Neural cell (in vitro differentiated cells): ENCODE measurements at regions not wholly inside any gene's neighbourhood (a gene's known extent, or its start where the extent isn't known, plus 50 kb on each side); places are given as distances from the start of the nearest gene placed in this dataset.

Source experiments
- H2AFZ ChIP-seq: fragments of 200-600, 300-800 bp; sonication (generic), shearing (Covaris generic); 2 replicates; pipeline ENCODE4 v1.6.0; 2014; ENCODE audit warnings: low read depth, mild to moderate bottlenecking, antibody characterized with exemption, low read length, moderate library complexity
- H3F3A ChIP-seq: fragments of 200-600 bp; shearing (Covaris generic); 2 replicates; pipeline ENCODE4 v1.6.1; 2016; ENCODE audit warnings: mild to moderate bottlenecking, moderate library complexity, mixed read lengths, antibody characterized with exemption, low read length; ENCODE audit not compliant: insufficient read depth, poor library complexity, severe bottlenecking
- H3K27ac ChIP-seq: fragments of 200-600, 300-800 bp; sonication (generic), shearing (Covaris generic); 2 replicates; pipeline ENCODE4 v1.5.1; 2014; ENCODE audit warnings: mild to moderate bottlenecking, low read length, moderate library complexity
- H3K27me3 ChIP-seq: fragments of 300-800, 200-600 bp; sonication (generic), shearing (Covaris generic); 2 replicates; pipeline ENCODE4 v1.6.0; 2014; ENCODE audit warnings: mild to moderate bottlenecking, low read depth, low read length, moderate library complexity; ENCODE audit not compliant: insufficient read depth
- H3K36me3 ChIP-seq: fragments of 300-800, 200-600 bp; sonication (generic), shearing (Covaris generic); 2 replicates; pipeline ENCODE4 v1.5.1; 2014; ENCODE audit warnings: mild to moderate bottlenecking, antibody characterized with exemption, low read length, moderate library complexity; ENCODE audit not compliant: insufficient read depth
- H3K4me2 ChIP-seq: fragments of 300-800, 200-600 bp; sonication (generic), shearing (Covaris generic); 2 replicates; pipeline ENCODE4 v1.6.0; 2014; ENCODE audit warnings: mild to moderate bottlenecking, low read length
- H3K4me3 ChIP-seq: fragments of 300-800, 200-600 bp; sonication (generic), shearing (Covaris generic); 2 replicates; pipeline ENCODE4 v1.5.1; 2014; ENCODE audit warnings: mild to moderate bottlenecking, low read length, moderate library complexity
- H3K79me2 ChIP-seq: fragments of 200-600 bp; shearing (Covaris generic); replicated peaks from 2 replicates; pipeline ENCODE4 v1.6.0; 2014; ENCODE audit warnings: mild to moderate bottlenecking, low read length, moderate library complexity; ENCODE audit not compliant: insufficient read depth
- H3K9ac ChIP-seq: fragments of 300-800, 200-600 bp; sonication (generic), shearing (Covaris generic); 2 replicates; pipeline ENCODE4 v1.6.1; 2016; ENCODE audit warnings: mild to moderate bottlenecking, low read length, mixed read lengths
- H3K9me2 ChIP-seq: fragments of 200-600 bp; shearing (Covaris generic); 2 replicates; pipeline ENCODE4 v1.6.1; 2016; ENCODE audit warnings: mild to moderate bottlenecking, low read length, mixed read lengths; ENCODE audit not compliant: insufficient read depth
- H3K9me3 ChIP-seq: fragments of 200-600, 300-800 bp; sonication (generic), shearing (Covaris generic); 2 replicates; pipeline ENCODE4 v1.6.1; 2016; ENCODE audit warnings: mild to moderate bottlenecking, mixed run types, low read length, moderate library complexity, mixed read lengths
- H4K20me1 ChIP-seq: fragments of 200-600 bp; shearing (Covaris generic); 2 replicates; pipeline ENCODE4 v1.6.1; 2016; ENCODE audit warnings: mild to moderate bottlenecking, mixed run types; ENCODE audit not compliant: insufficient read depth
- CTCF ChIP-seq: fragments of 450-650 bp; IDR thresholded peaks from 2 replicates; pipeline ENCODE4 v1.5.1; 2014; ENCODE audit warnings: antibody characterized with exemption, mild to moderate bottlenecking, moderate library complexity; ENCODE audit not compliant: poor library complexity, severe bottlenecking
- EP300 ChIP-seq: fragments of 450-650 bp; conservative IDR thresholded peaks from 2 replicates; pipeline ENCODE4 v1.6.1; 2014; ENCODE audit warnings: antibody characterized with exemption, mild to moderate bottlenecking, moderate library complexity; ENCODE audit not compliant: poor library complexity, severe bottlenecking
- EZH2 ChIP-seq: fragments of 200-600, 300-800 bp; shearing (Covaris generic), sonication (generic); IDR thresholded peaks from 2 replicates; pipeline ENCODE4 v1.6.1; 2014; ENCODE audit warnings: antibody characterized with exemption, low read length, borderline replicate concordance, mild to moderate bottlenecking; ENCODE audit not compliant: insufficient read depth, poor library complexity, severe bottlenecking
- MXI1 ChIP-seq: fragments of 450-650 bp; conservative IDR thresholded peaks from 2 replicates; pipeline ENCODE4 v1.6.1; 2014; ENCODE audit warnings: antibody characterized with exemption, mild to moderate bottlenecking; ENCODE audit not compliant: poor library complexity, severe bottlenecking
- POLR2AphosphoS5 ChIP-seq: IDR thresholded peaks from 2 replicates; pipeline ENCODE4 v1.6.1; 2012
- RAD21 ChIP-seq: fragments of 450-650 bp; conservative IDR thresholded peaks from 2 replicates; pipeline ENCODE4 v1.6.1; 2014; ENCODE audit warnings: antibody characterized with exemption, mild to moderate bottlenecking, moderate library complexity
- REST ChIP-seq: IDR thresholded peaks from 2 replicates; pipeline ENCODE4 v1.6.1; 2012; ENCODE audit warnings: borderline replicate concordance
- SMC3 ChIP-seq: fragments of 450-650 bp; conservative IDR thresholded peaks from 2 replicates; pipeline ENCODE4 v1.6.1; 2014; ENCODE audit warnings: antibody characterized with exemption, mild to moderate bottlenecking, moderate library complexity; ENCODE audit not compliant: poor library complexity
- TAF1 ChIP-seq: IDR thresholded peaks from 2 replicates; pipeline ENCODE4 v1.6.1; 2012; ENCODE audit warnings: low read depth

- no peaks in the 10 kb centered on the region for H3K9me2 ChIP-seq
- no peaks in the 10 kb centered on the region for H3K9me3 ChIP-seq
- H3K27me3 ChIP-seq: peaks cover 52% of the 10 kb centered on the region
- H3K79me2 ChIP-seq: no peaks in the 10 kb centered on the region
- no peaks in the 10 kb centered on the region for H4K20me1 ChIP-seq
- H3K4me2 ChIP-seq: no peak overlapping the region
- no peak overlapping the region for H3K4me3 ChIP-seq
- H3K36me3 ChIP-seq: no peaks in the 10 kb centered on the region
- no peak overlapping the region for H3K9ac ChIP-seq
- no peak overlapping the region for H3K27ac ChIP-seq
- H2AFZ ChIP-seq: no peak overlapping the region
- TF ChIP-seq EZH2: no peak
- TF ChIP-seq REST: no peak
- TF ChIP-seq TAF1: no peak
- TF ChIP-seq SMC3: no peak
- no peak for TF ChIP-seq POLR2AphosphoS5
- no peak for TF ChIP-seq EP300
- no peak for TF ChIP-seq CTCF
- no peak for TF ChIP-seq MXI1
- TF ChIP-seq RAD21: no peak
- no peaks in the 10 kb centered on the region for H3F3A ChIP-seq
Observed at GRCh38 chr18:53747210-53747609, 477.3 kb downstream of the MBD2 start.

GRCh38 chr18:53745986-53746385 lies 478.5 kb downstream of the MBD2 start:
- H4K20me1 ChIP-seq: no peaks in the 10 kb centered on the region
- no peak overlapping the region for H3K4me3 ChIP-seq
- H3F3A ChIP-seq: no peaks in the 10 kb centered on the region
- H3K9ac ChIP-seq: no peak overlapping the region
- no peaks in the 10 kb centered on the region for H3K9me3 ChIP-seq
- H3K27me3 ChIP-seq: peaks cover 40% of the 10 kb centered on the region
- TF ChIP-seq EP300 (no peak), CTCF (no peak), MXI1 (no peak), TAF1 (no peak), EZH2 (no peak), POLR2AphosphoS5 (no peak), RAD21 (no peak), SMC3 (no peak), REST (no peak)
- no peak overlapping the region for H3K27ac ChIP-seq
- no peaks in the 10 kb centered on the region for H3K79me2 ChIP-seq
- no peaks in the 10 kb centered on the region for H3K9me2 ChIP-seq
- no peak overlapping the region for H2AFZ ChIP-seq
- H3K4me2 ChIP-seq: no peak overlapping the region
- H3K36me3 ChIP-seq: no peaks in the 10 kb centered on the region
